Stimulated activated CD4-positive, alpha-beta T cell treated with anti-CD3 and anti-CD28 coated beads, Interleukin-2, amount 100 ng/mL, for 48 hours (primary cell): ENCODE measurements at regions not wholly inside any gene's neighbourhood (a gene's known extent, or its start where the extent isn't known, plus 50 kb on each side); places are given as distances from the start of the nearest gene placed in this dataset.
"Not testable (repeated sequence)": the region's sequence is repeated elsewhere in the genome, so short reads cannot be mapped to it uniquely, and the experiment has no call there.

ENCODE experiments used
- DNase-seq, 2 donors: peaks; one replicate each; pipeline ENCODE4 v3.0.0-alpha.2; 2020

DNA sequence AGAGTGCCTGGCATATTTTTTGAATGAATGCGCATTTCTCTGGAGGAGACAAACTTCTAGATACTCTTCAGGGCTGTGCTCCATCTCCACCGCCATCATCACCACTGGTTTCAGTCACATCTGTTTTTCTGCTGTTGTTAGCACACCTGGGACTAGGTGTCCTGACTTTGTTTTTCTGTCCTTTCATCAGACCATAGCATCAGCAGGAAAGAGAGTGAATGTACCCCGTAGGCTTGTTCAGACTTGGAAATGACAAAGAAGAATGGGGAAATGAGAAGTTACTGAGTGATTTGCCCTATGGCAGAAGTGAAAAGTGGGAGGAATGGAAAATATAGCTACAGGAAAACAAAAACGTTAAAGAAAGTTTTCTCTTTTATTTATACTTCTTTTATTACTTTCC lies 965.2 kb upstream of the FANCL start:
- no peak for DNase-seq

GRCh38 chr2:59204040-59204439 lies 962.9 kb upstream of the FANCL start:
- DNase-seq: no peak

- DNase-seq: no peak
Observed at GRCh38 chr2:59196491-59196890, 955.4 kb upstream of the FANCL start.

- no peak for DNase-seq
Observed at GRCh38 chr2:59195851-59196250, 954.7 kb upstream of the FANCL start.

DNA sequence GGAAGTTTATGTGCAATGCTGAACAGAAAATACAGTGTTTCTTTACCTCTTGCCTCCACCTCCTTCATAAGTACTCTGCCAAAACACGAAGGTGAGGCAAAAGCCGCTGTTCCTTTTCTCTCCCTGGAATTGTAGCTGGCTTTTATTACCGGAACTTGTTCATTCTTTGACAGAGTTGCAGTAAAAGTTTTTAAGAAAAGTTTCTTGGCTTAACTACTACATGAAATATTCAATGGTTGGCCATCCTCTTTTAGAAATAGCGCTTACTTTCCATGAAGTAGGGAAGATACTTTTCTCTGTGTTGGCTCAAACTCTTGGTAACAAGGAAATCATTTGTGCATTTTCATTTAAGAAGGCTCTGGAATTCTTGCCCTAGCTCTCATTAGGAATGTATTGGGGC lies 950.7 kb upstream of the FANCL start:
- DNase-seq: no peak

GRCh38 chr2:59190518-59190917 lies 949.4 kb upstream of the FANCL start:
- DNase-seq: no peak

- no peak for DNase-seq
Observed at GRCh38 chr2:59184276-59185020, 943.3 kb upstream of the FANCL start.

GRCh38 chr2:59183070-59183469 lies 941.9 kb upstream of the FANCL start:
- DNase-seq: no peak

GRCh38 chr2:59182249-59182648 lies 941.1 kb upstream of the FANCL start:
- no peak for DNase-seq

GRCh38 chr2:59181347-59181746 lies 940.2 kb upstream of the FANCL start:
- no peak for DNase-seq

DNA sequence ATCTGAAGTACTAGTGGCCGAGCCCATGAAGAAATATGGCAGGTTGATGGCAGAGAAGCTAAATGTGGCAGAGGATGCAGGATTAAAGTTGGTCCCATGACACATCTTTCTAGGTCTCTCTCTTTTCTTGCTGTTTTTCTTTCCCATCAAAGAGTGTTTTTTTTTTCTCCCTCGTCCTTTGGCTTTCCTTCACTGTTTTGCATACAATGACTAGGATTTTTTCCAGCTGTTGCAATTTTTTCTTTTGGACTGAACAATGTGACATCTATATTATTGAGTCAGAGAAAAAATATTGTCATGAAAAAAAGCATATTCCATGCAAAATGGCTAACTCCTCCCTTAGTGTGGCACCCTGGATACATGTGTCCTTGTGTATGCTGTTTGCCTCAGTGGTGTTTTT lies 939.5 kb upstream of the FANCL start:
- no peak for DNase-seq

GRCh38 chr2:59180111-59180510 lies 939.0 kb upstream of the FANCL start:
- DNase-seq: no peak

GRCh38 chr2:59177748-59178147 lies 936.6 kb upstream of the FANCL start:
- no peak for DNase-seq

DNA sequence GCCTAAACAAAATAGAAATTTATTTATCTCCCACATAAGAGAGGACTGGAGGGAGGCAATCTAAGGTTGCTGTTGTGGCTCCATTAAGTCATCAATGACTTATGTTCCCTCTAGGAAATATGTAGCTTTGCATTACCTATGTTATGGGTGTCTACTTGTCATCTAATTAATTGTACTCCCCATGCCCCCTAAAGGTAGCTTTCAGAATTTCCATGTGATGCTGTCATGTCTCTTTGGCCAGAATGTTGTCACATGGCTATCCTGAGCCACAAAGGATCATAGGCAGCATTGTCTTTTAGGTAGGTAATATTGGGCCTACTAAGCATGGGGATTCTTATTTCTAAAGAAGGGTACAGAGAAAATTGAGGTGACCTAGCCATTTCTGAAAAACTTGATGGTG lies 935.6 kb upstream of the FANCL start:
- DNase-seq: no peak

- DNase-seq: no peak
Observed at GRCh38 chr2:59174536-59175243, 933.6 kb upstream of the FANCL start.

- no peak for DNase-seq
Observed at GRCh38 chr2:59173325-59173724, 932.2 kb upstream of the FANCL start.

GRCh38 chr2:59171019-59171418 lies 929.9 kb upstream of the FANCL start:
- DNase-seq: no peak

GRCh38 chr2:59168766-59169165 lies 927.6 kb upstream of the FANCL start:
- DNase-seq: no peak

DNA sequence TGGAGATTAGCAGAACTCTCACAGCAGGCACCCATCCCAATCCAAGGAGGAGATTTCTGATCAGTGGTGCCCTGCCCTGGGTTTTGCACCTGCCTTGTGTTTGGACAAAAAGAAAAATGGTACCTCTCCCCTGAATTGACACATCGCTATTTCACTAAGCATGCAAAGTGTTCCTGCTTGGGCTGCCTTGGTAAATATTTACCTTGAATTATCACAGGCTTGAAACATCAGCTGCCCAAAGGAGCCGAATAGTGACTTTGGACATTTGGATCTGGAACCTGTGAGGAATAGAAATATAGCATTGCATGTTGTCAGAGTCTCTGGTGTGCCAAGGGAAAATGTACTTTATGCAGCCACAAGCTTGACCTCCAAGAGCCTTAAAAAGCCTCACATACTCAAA lies 926.4 kb upstream of the FANCL start:
- DNase-seq: no peak

DNA sequence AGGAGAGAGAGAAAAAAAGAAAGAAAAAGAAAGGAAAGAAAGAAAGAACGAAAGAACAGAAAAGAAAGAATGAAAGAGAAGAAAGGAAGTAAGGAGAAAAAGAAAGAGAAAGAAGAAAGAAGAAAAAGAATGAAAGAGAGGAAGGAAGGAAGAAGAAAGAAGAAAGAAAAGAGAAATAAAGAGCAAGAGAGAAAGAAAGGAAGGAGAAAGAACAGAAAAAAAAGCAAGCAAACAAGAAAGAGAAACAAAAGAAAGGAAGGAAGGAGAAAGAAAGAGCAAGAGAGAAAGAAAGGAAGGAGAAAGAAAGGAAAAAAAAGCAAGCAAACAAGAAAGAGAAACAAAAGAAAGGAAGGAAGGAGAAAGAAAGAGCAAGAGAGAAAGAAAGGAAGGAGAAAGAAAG lies 916.8 kb upstream of the FANCL start:
- not testable (repeated sequence) for DNase-seq

DNA sequence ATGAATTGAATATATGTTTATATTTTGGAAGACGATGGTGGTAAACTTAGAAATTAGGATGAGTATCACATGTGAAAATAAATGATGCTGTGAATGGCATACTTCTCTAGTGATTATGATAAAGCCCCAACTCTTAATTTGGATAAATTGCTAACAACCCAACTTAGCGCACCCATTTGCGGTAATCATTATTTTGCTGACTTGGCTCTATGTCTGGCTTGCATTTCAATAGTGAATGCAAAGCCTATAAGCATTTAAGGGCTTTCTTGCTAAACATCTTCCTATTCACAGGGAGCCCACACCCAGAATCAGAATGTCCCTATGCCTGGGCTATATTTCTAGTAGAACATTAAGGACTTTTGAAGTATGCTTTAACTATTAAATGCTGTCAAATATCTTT lies 910.7 kb upstream of the FANCL start:
- DNase-seq: no peak

- no peak for DNase-seq
Observed at GRCh38 chr2:59150217-59150849, 909.2 kb upstream of the FANCL start.

- no peak for DNase-seq
Observed at GRCh38 chr2:59149271-59149670, 908.1 kb upstream of the FANCL start.

DNA sequence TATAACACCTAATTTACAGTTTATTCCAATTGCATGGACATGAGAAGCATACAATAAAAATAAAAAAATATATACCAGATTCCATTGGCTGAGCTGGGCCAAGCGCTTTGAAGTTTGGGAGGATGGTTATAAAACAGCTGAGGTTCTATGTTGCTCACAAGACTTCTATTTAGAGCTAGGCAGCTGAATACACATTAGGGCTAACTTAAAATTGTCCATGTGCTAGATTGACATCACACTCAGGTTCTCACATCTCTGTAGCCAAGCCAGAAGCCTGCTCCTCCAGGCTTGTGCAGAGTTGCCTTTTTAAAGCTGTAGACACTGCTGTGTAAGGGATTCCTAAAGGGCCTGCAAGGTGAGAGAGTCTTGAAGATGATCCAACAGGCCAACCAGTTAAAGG lies 871.1 kb upstream of the FANCL start:
- DNase-seq: no peak
